ENCODE measurements at regions not wholly inside any gene's neighbourhood (a gene's known extent, or its start where the extent isn't known, plus 50 kb on each side); places are given as distances from the start of the nearest gene placed in this dataset.

DNA sequence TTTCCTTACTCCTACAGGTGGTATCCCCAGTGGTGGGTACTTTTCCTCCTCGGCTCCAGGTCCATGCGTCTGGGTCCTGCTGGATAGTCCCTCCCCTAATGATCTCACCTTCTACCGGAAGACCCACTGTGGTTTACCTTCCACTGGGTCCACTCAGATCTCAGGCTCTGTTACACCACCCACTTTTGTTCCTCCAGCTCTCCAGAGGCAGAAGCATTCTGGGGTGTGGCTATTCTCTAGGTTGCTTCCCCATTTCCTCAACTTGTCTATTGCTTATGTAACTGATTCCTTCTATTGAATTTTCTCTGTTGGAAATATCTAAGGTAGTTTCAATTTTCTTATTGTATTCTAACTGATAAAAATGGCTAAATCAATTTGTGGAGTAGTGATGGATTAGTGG is 87.6 kb upstream of the GALNT5 start:
- no peaks in the 10 kb centered on the region for H3K4me1 ChIP-seq (replicated peaks in 1 of 2)
- H3K4me3 ChIP-seq: no peak overlapping the region
- WGBS, 10 experiments: 83 to 100% (median 100%) methylated on average over 1 to 3 of the region's 3 CpGs; no CpG with 5 or more reads in 3 of the 10 experiments
- in situ Hi-C loops (cut with MboI; ENCODE audit: low pct_unique_long_range_greater_than_20kb in 2 of 9, low sequenced_read_pairs in 9 of 9, unreplicated experiment in 9 of 9): no loop called here
- ATAC-seq (replicated peaks in 6 of 8): no peak
- H3K27ac ChIP-seq: no peak overlapping the region

DNA sequence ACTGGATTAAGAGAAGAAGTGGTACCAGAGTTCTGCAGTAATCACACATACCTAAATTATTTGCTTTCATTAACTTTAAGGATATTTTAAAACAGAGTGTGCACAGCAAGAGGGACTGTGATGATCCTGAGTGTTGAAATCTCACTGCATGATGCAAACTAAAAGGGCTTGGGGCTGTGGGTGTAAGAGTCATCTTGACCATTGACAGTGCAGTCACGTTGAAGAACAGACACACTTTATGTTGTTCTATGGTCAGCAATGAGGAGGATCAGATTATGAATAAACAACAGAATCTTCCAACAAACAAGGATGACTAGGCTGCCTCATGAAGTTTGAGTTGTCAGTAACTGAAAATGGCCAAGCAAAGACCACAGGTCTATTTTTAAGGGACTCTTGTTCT is 87.2 kb upstream of the GALNT5 start:
- in situ Hi-C loops (cut with MboI; ENCODE audit: low pct_unique_long_range_greater_than_20kb in 2 of 9, low sequenced_read_pairs in 9 of 9, unreplicated experiment in 9 of 9): no loop called here
- H3K4me1 ChIP-seq (replicated peaks in 1 of 2): no peaks in the 10 kb centered on the region
- H3K4me3 ChIP-seq: no peak overlapping the region
- H3K27ac ChIP-seq: no peak overlapping the region
- no peak for ATAC-seq (replicated peaks in 6 of 8)
- whole genome bisulfite sequencing, 10 experiments: 55 to 100% (median 88%) methylated on average over 1 of the region's 1 CpG; no CpG with 5 or more reads in 5 of the 10 experiments

DNA sequence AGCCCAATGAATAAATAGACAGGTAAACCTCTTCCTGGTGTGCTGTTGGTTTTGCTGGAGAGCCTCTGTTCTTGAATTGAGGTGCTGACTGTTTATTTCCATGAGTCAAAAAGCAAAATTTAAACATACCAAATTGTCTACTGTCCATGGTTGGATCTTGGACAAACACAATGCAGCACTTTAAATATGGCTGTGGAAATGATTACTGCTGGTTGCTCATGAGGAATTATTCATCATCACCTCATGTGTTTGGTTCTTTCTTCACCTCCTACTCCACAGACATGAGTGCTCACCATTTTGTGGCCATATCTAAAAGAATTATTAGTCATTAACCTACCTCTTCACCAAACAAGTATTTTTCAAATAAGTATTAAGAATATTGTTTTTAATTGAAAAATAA is 85.3 kb upstream of the GALNT5 start:
- Histone ChIP-seq H3K4me1 (replicated peaks in 1 of 2) (no peaks in the 10 kb centered on the region), H3K4me3 (no peak overlapping the region), H3K27ac (no peak overlapping the region)
- in situ Hi-C loops (cut with MboI; ENCODE audit: low pct_unique_long_range_greater_than_20kb in 2 of 9, low sequenced_read_pairs in 9 of 9, unreplicated experiment in 9 of 9): no loop called here
- no peak for ATAC-seq (replicated peaks in 6 of 8)

DNA sequence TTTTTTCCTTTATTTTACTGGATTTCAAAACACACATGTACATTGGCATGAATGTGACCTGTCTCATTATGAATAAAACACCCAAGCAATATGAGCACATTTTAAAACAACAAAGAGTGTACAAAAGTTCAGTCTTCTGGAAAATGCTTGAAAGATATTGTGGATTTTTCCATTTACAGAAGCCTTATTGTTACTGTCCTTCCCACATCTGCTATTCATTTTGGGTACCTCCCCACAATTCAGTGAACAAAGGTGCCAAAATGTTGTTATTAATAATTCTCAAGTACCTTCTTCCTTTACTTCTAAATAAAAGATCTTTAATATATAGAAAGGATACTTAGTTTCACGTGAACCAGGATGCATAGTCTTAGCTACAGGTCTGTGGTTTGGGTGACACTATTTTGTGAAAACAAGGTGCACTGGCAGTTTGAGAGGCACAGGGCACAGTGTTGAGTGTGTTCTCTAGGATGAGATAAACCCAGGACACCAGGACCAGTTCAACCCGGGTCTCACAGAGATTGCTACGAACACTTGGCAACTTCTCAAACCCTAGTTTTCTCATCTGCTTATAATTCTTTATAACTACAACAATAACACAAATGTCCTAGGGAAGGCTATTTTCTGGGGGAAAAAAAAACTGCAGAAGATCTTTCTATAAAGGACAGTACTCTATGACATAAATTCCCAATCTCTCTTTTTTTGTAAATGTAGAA is 84.5 kb upstream of the GALNT5 start:
- 17 to 100% (median 81%) methylated on average over 1 to 3 of the region's 3 CpGs; no CpG with 5 or more reads in 1 of the 10 experiments for WGBS, 10 experiments
- H3K27ac ChIP-seq: no peak overlapping the region
- H3K4me3 ChIP-seq: no peak overlapping the region
- in situ Hi-C loops (cut with MboI; ENCODE audit: low pct_unique_long_range_greater_than_20kb in 2 of 9, low sequenced_read_pairs in 9 of 9, unreplicated experiment in 9 of 9): no loop called here
- H3K4me1 ChIP-seq (replicated peaks in 1 of 2): no peaks in the 10 kb centered on the region
- peak in 2 of 8 experiments; percentile 8 to 16 for ATAC-seq (replicated peaks in 6 of 8)

DNA sequence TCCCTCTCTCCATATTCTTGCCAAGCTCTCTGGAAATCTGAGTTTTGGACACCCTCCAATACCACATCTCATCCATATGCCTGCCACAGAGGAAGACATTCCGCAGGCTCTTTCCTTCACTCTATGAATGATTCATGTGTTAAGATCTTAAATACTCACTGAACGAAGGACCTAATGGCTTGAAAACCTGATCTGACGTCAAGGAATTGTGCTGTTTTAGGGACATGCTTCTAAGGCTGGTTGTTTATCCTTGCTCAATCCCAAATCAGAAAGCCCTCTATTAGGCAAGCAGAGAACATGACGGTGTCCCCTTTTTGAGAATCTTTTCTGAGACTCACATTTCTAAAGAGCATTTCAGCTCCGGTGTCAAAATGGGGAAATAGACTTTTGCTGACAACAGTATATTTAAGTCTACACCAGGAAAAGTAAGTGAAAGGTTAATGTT is 83.7 kb upstream of the GALNT5 start:
- in situ Hi-C loops (cut with MboI; ENCODE audit: low pct_unique_long_range_greater_than_20kb in 2 of 9, low sequenced_read_pairs in 9 of 9, unreplicated experiment in 9 of 9): no loop called here
- no peak overlapping the region for H3K27ac ChIP-seq
- ATAC-seq (replicated peaks in 6 of 8): peak in 3 of 8 experiments; percentile 96 to 97 (median 97)
- H3K4me1 ChIP-seq (replicated peaks in 1 of 2): no peaks in the 10 kb centered on the region
- no peak overlapping the region for H3K4me3 ChIP-seq
- 0 to 100% (median 45%) methylated on average over 1 to 5 of the region's 5 CpGs; no CpG with 5 or more reads in 2 of the 10 experiments for WGBS, 10 experiments

DNA sequence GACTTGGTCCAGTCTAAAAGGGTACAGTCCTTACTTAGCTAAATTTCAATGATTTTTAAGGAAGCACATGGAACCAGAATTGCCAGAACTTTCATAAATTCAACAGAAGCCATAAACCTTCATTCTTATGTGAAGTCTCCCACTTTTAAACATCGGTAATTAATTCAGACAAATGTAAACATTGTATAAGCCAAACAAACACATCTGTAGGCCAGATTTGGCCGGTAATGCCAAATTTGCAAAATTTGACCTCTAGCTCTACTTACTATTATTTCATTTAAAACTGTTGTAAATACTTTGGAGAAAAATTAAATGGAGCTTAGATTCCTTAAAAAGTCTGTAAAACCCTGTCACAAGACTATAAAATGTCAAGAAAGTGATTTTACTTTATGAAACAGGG is 83.2 kb upstream of the GALNT5 start:
- Histone ChIP-seq H3K4me1 (replicated peaks in 1 of 2) (no peaks in the 10 kb centered on the region), H3K27ac (no peak overlapping the region), H3K4me3 (no peak overlapping the region)
- WGBS, 10 experiments: 0 to 100% (median 79%) methylated on average over 1 to 2 of the region's 2 CpGs; no CpG with 5 or more reads in 2 of the 10 experiments
- in situ Hi-C loops (cut with MboI; ENCODE audit: low pct_unique_long_range_greater_than_20kb in 2 of 9, low sequenced_read_pairs in 9 of 9, unreplicated experiment in 9 of 9): no loop called here
- ATAC-seq (replicated peaks in 6 of 8): peak in 2 of 8 experiments; percentile 16 to 40

DNA sequence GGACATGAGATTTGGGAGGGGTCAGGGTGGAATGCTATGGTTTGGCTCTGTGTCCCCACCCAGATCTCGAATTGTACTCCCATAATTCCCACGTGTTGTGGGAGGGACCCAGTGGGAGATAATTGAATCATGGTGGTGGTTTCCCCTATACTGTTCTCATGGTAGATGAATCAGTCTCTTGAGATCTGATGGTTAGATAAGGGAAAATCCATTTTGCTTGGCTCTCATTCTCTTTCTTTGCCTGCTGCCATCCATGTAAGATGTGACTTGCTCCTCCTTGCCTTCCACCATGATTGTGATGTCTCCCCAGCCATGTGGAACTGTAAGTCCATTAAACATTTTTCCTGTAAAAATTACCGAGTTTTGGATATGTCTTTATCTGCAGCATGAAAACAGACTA is 80.9 kb upstream of the GALNT5 start:
- 40 to 100% (median 75%) methylated on average over 1 to 3 of the region's 3 CpGs; no CpG with 5 or more reads in 1 of the 10 experiments for WGBS, 10 experiments
- in situ Hi-C loops (cut with MboI; ENCODE audit: low pct_unique_long_range_greater_than_20kb in 2 of 9, low sequenced_read_pairs in 9 of 9, unreplicated experiment in 9 of 9): loop anchor here in 6 of 9 experiments (25.0 kb wide), 4 partner anchors 264 to 1814 kb away; no protein-coding TSS in a partner anchor

DNA sequence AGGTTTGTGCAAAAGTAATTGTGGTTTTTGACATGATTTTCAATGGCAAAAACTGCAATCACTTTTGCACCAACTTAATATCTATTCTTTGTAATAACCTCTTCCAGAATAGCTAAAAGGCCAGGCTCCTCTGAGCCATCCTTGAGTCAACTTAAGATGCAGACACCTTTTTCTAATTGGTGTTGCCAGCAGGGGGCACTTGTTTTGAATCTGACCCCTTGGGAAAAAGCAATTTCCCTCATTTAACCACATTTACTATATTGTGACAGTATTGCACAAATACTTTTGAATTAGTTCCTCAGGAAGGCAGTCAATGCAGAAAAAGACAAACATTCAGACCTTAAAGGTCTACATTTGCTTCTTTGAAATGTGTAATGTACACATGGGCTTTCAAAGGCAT is 78.6 kb upstream of the GALNT5 start:
- Histone ChIP-seq H3K4me1 (replicated peaks in 1 of 2) (no peaks in the 10 kb centered on the region), H3K27ac (no peak overlapping the region), H3K4me3 (no peak overlapping the region)
- no peak for ATAC-seq (replicated peaks in 6 of 8)
- in situ Hi-C loops (cut with MboI; ENCODE audit: low pct_unique_long_range_greater_than_20kb in 2 of 9, low sequenced_read_pairs in 9 of 9, unreplicated experiment in 9 of 9): loop anchor here in 6 of 9 experiments (25.0 kb wide), 4 partner anchors 267 to 1817 kb away; no protein-coding TSS in a partner anchor

More for the DNA sequence above, 80.9 kb upstream of the GALNT5 start:
- H3K27ac ChIP-seq: no peak overlapping the region
- ATAC-seq (replicated peaks in 6 of 8): no peak
- H3K4me3 ChIP-seq: no peak overlapping the region
- H3K4me1 ChIP-seq (replicated peaks in 1 of 2): no peaks in the 10 kb centered on the region

DNA sequence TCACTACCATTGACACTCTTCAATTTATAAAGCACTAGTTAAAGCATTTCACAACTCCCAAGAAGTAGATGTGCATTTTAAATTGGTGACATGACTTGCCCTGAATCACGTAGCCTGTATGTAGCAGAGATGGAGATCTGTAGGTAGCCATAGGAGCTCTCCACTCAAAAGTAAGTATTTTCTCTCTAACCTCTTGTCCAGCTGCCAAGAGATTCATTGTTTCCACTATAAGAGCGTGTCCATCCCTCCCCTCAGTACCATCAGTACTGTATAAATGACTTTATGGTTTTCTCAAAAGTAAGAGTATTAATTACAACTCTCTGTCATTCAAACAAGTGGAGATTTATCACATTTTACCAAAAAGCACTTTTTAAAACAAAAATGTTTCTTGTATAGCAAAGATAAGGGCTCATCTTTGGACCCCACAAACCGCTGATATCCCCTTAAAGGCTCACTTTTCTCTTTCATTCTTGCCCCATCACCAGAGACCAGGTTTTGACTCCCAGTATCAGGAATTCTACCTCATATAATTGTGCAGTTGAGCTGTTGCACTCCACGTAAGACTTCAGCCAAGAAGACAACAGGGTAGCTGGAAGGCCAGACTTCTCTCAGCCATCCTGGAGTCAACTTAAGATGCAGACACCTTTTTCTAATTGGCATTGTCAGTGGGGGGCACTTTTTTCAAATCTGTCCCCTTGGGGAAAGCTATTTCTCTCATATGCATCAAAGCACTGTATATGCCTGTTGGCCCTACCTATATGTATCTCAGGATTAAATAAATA is 78.0 kb upstream of the GALNT5 start:
- Histone ChIP-seq H3K4me1 (replicated peaks in 1 of 2) (no peaks in the 10 kb centered on the region), H3K27ac (no peak overlapping the region), H3K4me3 (no peak overlapping the region)
- WGBS, 10 experiments: 58 to 100% (median 91%) methylated on average over 2 to 4 of the region's 4 CpGs
- in situ Hi-C loops (cut with MboI; ENCODE audit: low pct_unique_long_range_greater_than_20kb in 2 of 9, low sequenced_read_pairs in 9 of 9, unreplicated experiment in 9 of 9): loop anchor here in 6 of 9 experiments (25.0 kb wide), 4 partner anchors 267 to 1817 kb away; no protein-coding TSS in a partner anchor
- peak in 2 of 8 experiments; percentile 35 to 95 for ATAC-seq (replicated peaks in 6 of 8)

DNA sequence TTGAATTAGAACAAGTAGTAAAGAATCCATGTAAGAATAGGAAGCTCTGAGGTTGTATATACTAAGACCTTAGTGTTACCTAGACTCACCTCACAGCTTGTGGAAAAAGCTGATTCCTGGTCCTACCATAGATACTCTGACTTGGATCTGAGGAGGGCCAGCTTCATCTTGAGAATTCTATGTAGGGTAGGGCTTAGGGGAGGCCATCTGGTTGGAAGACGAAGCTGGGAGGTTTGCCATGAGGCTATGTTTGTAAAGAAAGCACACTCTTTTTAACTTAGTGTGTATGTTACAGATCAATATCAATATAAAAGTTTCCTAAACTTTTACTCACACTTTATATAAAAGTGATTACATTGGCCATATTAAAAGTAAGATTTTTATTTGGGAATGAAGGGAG is 77.1 kb upstream of the GALNT5 start:
- Histone ChIP-seq H3K4me3 (no peak overlapping the region), H3K4me1 (replicated peaks in 1 of 2) (no peaks in the 10 kb centered on the region), H3K27ac (no peak overlapping the region)
- in situ Hi-C loops (cut with MboI; ENCODE audit: low pct_unique_long_range_greater_than_20kb in 2 of 9, low sequenced_read_pairs in 9 of 9, unreplicated experiment in 9 of 9): loop anchor here in 6 of 9 experiments (25.0 kb wide), 4 partner anchors 268 to 1818 kb away; no protein-coding TSS in a partner anchor
- no peak for ATAC-seq (replicated peaks in 6 of 8)
- 86 to 100% (median 100%) methylated on average over 1 of the region's 1 CpG; no CpG with 5 or more reads in 6 of the 10 experiments for WGBS, 10 experiments

DNA sequence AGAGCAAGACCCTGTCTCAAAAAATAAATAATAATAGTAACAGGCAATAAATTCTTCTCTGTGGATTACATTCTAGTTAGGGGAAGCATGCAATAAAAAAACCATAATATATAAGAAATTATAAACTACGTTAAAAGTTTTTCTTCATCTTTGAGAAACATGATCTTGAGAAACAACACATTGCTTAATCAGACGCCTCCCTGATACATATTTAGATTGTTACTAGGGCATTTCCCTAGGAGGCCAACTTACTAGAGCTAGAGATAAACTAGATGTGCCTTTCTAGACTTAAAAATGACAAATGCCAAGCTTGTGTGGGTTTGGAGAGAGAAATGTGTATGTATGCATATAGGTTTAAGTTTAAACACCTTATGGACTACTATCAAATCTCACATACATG is 76.3 kb upstream of the GALNT5 start:
- Histone ChIP-seq H3K4me3 (no peak overlapping the region), H3K4me1 (replicated peaks in 1 of 2) (no peaks in the 10 kb centered on the region), H3K27ac (no peak overlapping the region)
- in situ Hi-C loops (cut with MboI; ENCODE audit: low pct_unique_long_range_greater_than_20kb in 2 of 9, low sequenced_read_pairs in 9 of 9, unreplicated experiment in 9 of 9): loop anchor here in 6 of 9 experiments (25.0 kb wide), 4 partner anchors 269 to 1819 kb away; no protein-coding TSS in a partner anchor
- WGBS, 10 experiments: 60 to 100% (median 79%) methylated on average over 1 to 2 of the region's 2 CpGs; no CpG with 5 or more reads in 2 of the 10 experiments
- ATAC-seq (replicated peaks in 6 of 8): no peak

DNA sequence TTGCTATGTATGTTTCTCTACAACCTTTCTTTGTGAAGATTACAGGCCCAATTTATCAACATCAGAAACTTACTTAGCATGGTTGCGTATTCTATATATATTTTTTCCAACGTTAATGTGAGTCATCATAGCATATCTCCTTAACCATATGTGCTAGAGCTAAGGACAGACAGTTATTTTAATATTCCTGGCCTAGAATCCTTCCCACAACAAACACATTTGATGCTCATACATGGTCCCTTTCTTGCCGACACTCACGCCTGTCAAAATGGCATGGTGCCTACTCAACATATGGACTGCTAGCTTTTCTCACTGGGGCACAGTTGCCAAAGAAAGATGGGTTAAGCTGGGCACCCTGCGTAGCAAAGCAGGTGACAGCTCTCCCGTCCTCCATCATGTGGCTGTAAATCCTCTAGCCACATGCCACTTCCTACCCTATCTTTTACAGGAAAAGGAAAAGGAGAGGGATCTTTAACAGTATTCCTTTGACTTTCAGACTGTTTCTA is 75.2 kb upstream of the GALNT5 start:
- in situ Hi-C loops (cut with MboI; ENCODE audit: low pct_unique_long_range_greater_than_20kb in 2 of 9, low sequenced_read_pairs in 9 of 9, unreplicated experiment in 9 of 9): loop anchor here in 6 of 9 experiments (25.0 kb wide), 4 partner anchors 270 to 1820 kb away; no protein-coding TSS in a partner anchor
- Histone ChIP-seq H3K4me1 (replicated peaks in 1 of 2) (no peaks in the 10 kb centered on the region), H3K27ac (no peak overlapping the region), H3K4me3 (no peak overlapping the region)
- WGBS, 10 experiments: 50 to 96% (median 75%) methylated on average over 2 to 6 of the region's 6 CpGs; no CpG with 5 or more reads in 3 of the 10 experiments
- no peak for ATAC-seq (replicated peaks in 6 of 8)

Measured in motor neuron (in vitro differentiated cells).